Transverse colon (tissue), 4 donors: ENCODE measurements at regions not wholly inside any gene's neighbourhood (a gene's known extent, or its start where the extent isn't known, plus 50 kb on each side); places are given as distances from the start of the nearest gene placed in this dataset.

Experiments
- CTCF ChIP-seq, 5 experiments: fragments of 200-600 bp in 3 of 5; fragments of 450-650 bp in 2 of 5; sonication (generic) in 3 of 5; IDR thresholded peaks; 1 replicate in 2 of 5; 2 replicates in 3 of 5; pipeline ENCODE4 v1.5.1; 2016 to 2017; ENCODE audit warnings: antibody characterized with exemption in 5 of 5, inconsistent platforms in 3 of 5, mild to moderate bottlenecking in 2 of 5, moderate library complexity in 1 of 5
- POLR2A ChIP-seq: fragments of 450-650 bp; IDR thresholded peaks from one replicate; pipeline ENCODE4 v1.6.1; 2016; ENCODE audit warnings: antibody characterized with exemption, mild to moderate bottlenecking, moderate library complexity
- POLR2AphosphoS5 ChIP-seq, 3 donors: sonication (generic); formaldehyde crosslinking; IDR thresholded peaks; one replicate each; pipeline ENCODE4 v1.6.1; 2016; ENCODE audit warnings: antibody characterized with exemption in 3 of 3

- TF ChIP-seq CTCF (IDR thresholded peaks at IDR 0.05) (no peak), POLR2AphosphoS5 (IDR thresholded peaks at IDR 0.05) (no peak), POLR2A (no peak)
Observed at GRCh38 chr6:54702772-54703171, 143.8 kb upstream of the FAM83B start.
